ENCODE measurements at regions not wholly inside any gene's neighbourhood (a gene's known extent, or its start where the extent isn't known, plus 50 kb on each side); places are given as distances from the start of the nearest gene placed in this dataset.

GRCh38 chr6:117025310-117025709 is 148.3 kb downstream of the RFX6 start:
- DNase-seq (ENCODE audit: low spot score in 2 of 2): no peak
- no peaks in the 10 kb centered on the region for H3K9me3 ChIP-seq
- in situ Hi-C loops (cut with MboI; ENCODE audit: low sequenced_read_pairs): no loop called here
- H3K4me3 ChIP-seq: no peak overlapping the region
- H3K36me3 ChIP-seq (replicated peaks): no peaks in the 10 kb centered on the region
- no peaks in the 10 kb centered on the region for H3K4me1 ChIP-seq
- peaks cover 6% of the 10 kb centered on the region; the same call in 1 of the 2 replicates for H3K27me3 ChIP-seq (ENCODE audit: low read depth)

- H3K36me3 ChIP-seq (replicated peaks): no peaks in the 10 kb centered on the region
- in situ Hi-C loops (cut with MboI; ENCODE audit: low sequenced_read_pairs): no loop called here
- H3K9me3 ChIP-seq: no peaks in the 10 kb centered on the region
- no peak for DNase-seq (ENCODE audit: low spot score in 2 of 2)
- peaks cover 6% of the 10 kb centered on the region; the same call in 1 of the 2 replicates for H3K27me3 ChIP-seq (ENCODE audit: low read depth)
- no peaks in the 10 kb centered on the region for H3K4me1 ChIP-seq
- no peak overlapping the region for H3K4me3 ChIP-seq
Measured at GRCh38 chr6:117028256-117028655, 151.2 kb downstream of the RFX6 start.

GRCh38 chr6:117034547-117034946 is 157.5 kb downstream of the RFX6 start:
- Histone ChIP-seq H3K4me1 (no peaks in the 10 kb centered on the region), H3K4me3 (no peak overlapping the region), H3K27me3 (ENCODE audit: low read depth) (no peaks in the 10 kb centered on the region), H3K36me3 (replicated peaks) (no peaks in the 10 kb centered on the region), H3K9me3 (no peaks in the 10 kb centered on the region)
- in situ Hi-C loops (cut with MboI; ENCODE audit: low sequenced_read_pairs): no loop called here
- no peak for DNase-seq (ENCODE audit: low spot score in 2 of 2)

GRCh38 chr6:117034971-117035370 is 157.9 kb downstream of the RFX6 start:
- H3K4me3 ChIP-seq: no peak overlapping the region
- no peaks in the 10 kb centered on the region for H3K36me3 ChIP-seq (replicated peaks)
- H3K9me3 ChIP-seq: no peaks in the 10 kb centered on the region
- H3K27me3 ChIP-seq (ENCODE audit: low read depth): no peaks in the 10 kb centered on the region
- in situ Hi-C loops (cut with MboI; ENCODE audit: low sequenced_read_pairs): no loop called here
- DNase-seq (ENCODE audit: low spot score in 2 of 2): no peak
- H3K4me1 ChIP-seq: no peaks in the 10 kb centered on the region

- Histone ChIP-seq H3K4me3 (no peak overlapping the region), H3K27me3 (ENCODE audit: low read depth) (no peaks in the 10 kb centered on the region), H3K9me3 (no peaks in the 10 kb centered on the region), H3K4me1 (no peaks in the 10 kb centered on the region), H3K36me3 (replicated peaks) (no peaks in the 10 kb centered on the region)
- in situ Hi-C loops (cut with MboI; ENCODE audit: low sequenced_read_pairs): no loop called here
- no peak for DNase-seq (ENCODE audit: low spot score in 2 of 2)
Measured at GRCh38 chr6:117050301-117050700, 173.3 kb downstream of the RFX6 start.

- in situ Hi-C loops (cut with MboI; ENCODE audit: low sequenced_read_pairs): no loop called here
- Histone ChIP-seq H3K4me1 (no peaks in the 10 kb centered on the region), H3K36me3 (replicated peaks) (no peaks in the 10 kb centered on the region), H3K9me3 (no peaks in the 10 kb centered on the region), H3K27me3 (ENCODE audit: low read depth) (peaks cover 7% of the 10 kb centered on the region; the same call in 1 of the 2 replicates), H3K4me3 (no peak overlapping the region)
- no peak for DNase-seq (ENCODE audit: low spot score in 2 of 2)
Measured at GRCh38 chr6:117072134-117072533, 193.2 kb upstream of the VGLL2 start.

GRCh38 chr6:117072781-117073180 is 192.6 kb upstream of the VGLL2 start:
- Histone ChIP-seq H3K27me3 (ENCODE audit: low read depth) (peaks cover 4% of the 10 kb centered on the region; the same call in 1 of the 2 replicates), H3K4me3 (no peak overlapping the region), H3K9me3 (no peaks in the 10 kb centered on the region), H3K4me1 (no peaks in the 10 kb centered on the region), H3K36me3 (replicated peaks) (no peaks in the 10 kb centered on the region)
- in situ Hi-C loops (cut with MboI; ENCODE audit: low sequenced_read_pairs): no loop called here
- no peak for DNase-seq (ENCODE audit: low spot score in 2 of 2)

GRCh38 chr6:117074672-117075071 is 190.7 kb upstream of the VGLL2 start:
- Histone ChIP-seq H3K36me3 (replicated peaks) (no peaks in the 10 kb centered on the region), H3K9me3 (no peaks in the 10 kb centered on the region), H3K4me3 (no peak overlapping the region), H3K4me1 (no peaks in the 10 kb centered on the region), H3K27me3 (ENCODE audit: low read depth) (peaks cover 2% of the 10 kb centered on the region; the same call in 1 of the 2 replicates)
- in situ Hi-C loops (cut with MboI; ENCODE audit: low sequenced_read_pairs): no loop called here
- no peak for DNase-seq (ENCODE audit: low spot score in 2 of 2)

- Histone ChIP-seq H3K4me1 (no peaks in the 10 kb centered on the region), H3K27me3 (ENCODE audit: low read depth) (peaks cover 2% of the 10 kb centered on the region; the same call in 1 of the 2 replicates), H3K9me3 (no peaks in the 10 kb centered on the region), H3K4me3 (no peak overlapping the region), H3K36me3 (replicated peaks) (no peaks in the 10 kb centered on the region)
- in situ Hi-C loops (cut with MboI; ENCODE audit: low sequenced_read_pairs): no loop called here
- no peak for DNase-seq (ENCODE audit: low spot score in 2 of 2)
Measured at GRCh38 chr6:117075218-117075617, 190.1 kb upstream of the VGLL2 start.

- no peak for DNase-seq (ENCODE audit: low spot score in 2 of 2)
- H3K4me3 ChIP-seq: no peak overlapping the region
- no peaks in the 10 kb centered on the region for H3K4me1 ChIP-seq
- in situ Hi-C loops (cut with MboI; ENCODE audit: low sequenced_read_pairs): no loop called here
- H3K9me3 ChIP-seq: no peaks in the 10 kb centered on the region
- H3K27me3 ChIP-seq (ENCODE audit: low read depth): peaks cover 2% of the 10 kb centered on the region; the same call in 1 of the 2 replicates
- no peaks in the 10 kb centered on the region for H3K36me3 ChIP-seq (replicated peaks)
Measured at GRCh38 chr6:117076076-117076475, 189.3 kb upstream of the VGLL2 start.

- H3K9me3 ChIP-seq: no peaks in the 10 kb centered on the region
- H3K36me3 ChIP-seq (replicated peaks): no peaks in the 10 kb centered on the region
- no peak for DNase-seq (ENCODE audit: low spot score in 2 of 2)
- no peaks in the 10 kb centered on the region for H3K4me1 ChIP-seq
- in situ Hi-C loops (cut with MboI; ENCODE audit: low sequenced_read_pairs): no loop called here
- no peak overlapping the region for H3K4me3 ChIP-seq
- H3K27me3 ChIP-seq (ENCODE audit: low read depth): peaks cover 2% of the 10 kb centered on the region; the same call in 1 of the 2 replicates
Measured at GRCh38 chr6:117077300-117077699, 188.1 kb upstream of the VGLL2 start.

- no peaks in the 10 kb centered on the region for H3K4me1 ChIP-seq
- H3K4me3 ChIP-seq: no peak overlapping the region
- no peak for DNase-seq (ENCODE audit: low spot score in 2 of 2)
- in situ Hi-C loops (cut with MboI; ENCODE audit: low sequenced_read_pairs): no loop called here
- H3K27me3 ChIP-seq (ENCODE audit: low read depth): peaks cover 2% of the 10 kb centered on the region; the same call in 1 of the 2 replicates
- no peaks in the 10 kb centered on the region for H3K36me3 ChIP-seq (replicated peaks)
- H3K9me3 ChIP-seq: no peaks in the 10 kb centered on the region
Measured at GRCh38 chr6:117078624-117079023, 186.7 kb upstream of the VGLL2 start.

GRCh38 chr6:117079951-117080350 is 185.4 kb upstream of the VGLL2 start:
- in situ Hi-C loops (cut with MboI; ENCODE audit: low sequenced_read_pairs): no loop called here
- peaks cover 2% of the 10 kb centered on the region; the same call in 1 of the 2 replicates for H3K27me3 ChIP-seq (ENCODE audit: low read depth)
- H3K4me1 ChIP-seq: no peaks in the 10 kb centered on the region
- no peak overlapping the region for H3K4me3 ChIP-seq
- H3K36me3 ChIP-seq (replicated peaks): no peaks in the 10 kb centered on the region
- no peaks in the 10 kb centered on the region for H3K9me3 ChIP-seq
- DNase-seq (ENCODE audit: low spot score in 2 of 2): no peak

GRCh38 chr6:117089604-117090003 is 175.8 kb upstream of the VGLL2 start:
- H3K4me1 ChIP-seq: no peaks in the 10 kb centered on the region
- no peaks in the 10 kb centered on the region for H3K36me3 ChIP-seq (replicated peaks)
- H3K9me3 ChIP-seq: no peaks in the 10 kb centered on the region
- in situ Hi-C loops (cut with MboI; ENCODE audit: low sequenced_read_pairs): no loop called here
- no peak for DNase-seq (ENCODE audit: low spot score in 2 of 2)
- H3K27me3 ChIP-seq (ENCODE audit: low read depth): no peaks in the 10 kb centered on the region
- no peak overlapping the region for H3K4me3 ChIP-seq

GRCh38 chr6:117110146-117110545 is 155.2 kb upstream of the VGLL2 start:
- Histone ChIP-seq H3K4me1 (no peaks in the 10 kb centered on the region), H3K9me3 (no peaks in the 10 kb centered on the region), H3K27me3 (ENCODE audit: low read depth) (no peaks in the 10 kb centered on the region), H3K36me3 (replicated peaks) (no peaks in the 10 kb centered on the region), H3K4me3 (no peak overlapping the region)
- DNase-seq (ENCODE audit: low spot score in 2 of 2): no peak
- in situ Hi-C loops (cut with MboI; ENCODE audit: low sequenced_read_pairs): no loop called here

All from HAP-1 (cell line).